ENCODE measurements at regions not wholly inside any gene's neighbourhood (a gene's known extent, or its start where the extent isn't known, plus 50 kb on each side); places are given as distances from the start of the nearest gene placed in this dataset.
A peak's percentile ranks its signal among the peaks of the same experiment; 100 is the strongest.

GRCh38 chr14:76974365-76974764 is 54.1 kb downstream of the IRF2BPL start:
- no peak for DNase-seq

GRCh38 chr14:76971549-76971948 is 57.0 kb downstream of the IRF2BPL start:
- no peak for DNase-seq

- DNase-seq: no peak
Measured at GRCh38 chr14:76968621-76969063, 59.9 kb downstream of the IRF2BPL start.

- DNase-seq: no peak
Measured at GRCh38 chr14:76967788-76968187, 60.7 kb downstream of the IRF2BPL start.

GRCh38 chr14:76965232-76965631 is 63.3 kb downstream of the IRF2BPL start:
- DNase-seq: no peak

GRCh38 chr14:76964695-76965094 is 63.8 kb downstream of the IRF2BPL start:
- no peak for DNase-seq

- no peak for DNase-seq
Measured at GRCh38 chr14:76963372-76963771, 65.1 kb downstream of the IRF2BPL start.

GRCh38 chr14:76962303-76962660 is 66.2 kb downstream of the IRF2BPL start:
- no peak for DNase-seq

GRCh38 chr14:76961631-76962302 is 66.7 kb downstream of the IRF2BPL start:
- DNase-seq: peak; percentile 98

GRCh38 chr14:76958980-76959710 is 69.4 kb downstream of the IRF2BPL start:
- no peak for DNase-seq

- peak; percentile 47 for DNase-seq
Measured at GRCh38 chr14:76958020-76958979, 70.2 kb downstream of the IRF2BPL start.

GRCh38 chr14:76957224-76957891 is 71.2 kb downstream of the IRF2BPL start:
- peak; percentile 37 for DNase-seq

- peak; percentile 91 for DNase-seq
Measured at GRCh38 chr14:76956316-76957090, 72.0 kb downstream of the IRF2BPL start.

- peak; percentile 83 for DNase-seq
Measured at GRCh38 chr14:76955575-76956315, 72.8 kb downstream of the IRF2BPL start.

GRCh38 chr14:76954394-76955190 is 73.9 kb downstream of the IRF2BPL start:
- DNase-seq: no peak

GRCh38 chr14:76953311-76953945 is 75.1 kb downstream of the IRF2BPL start:
- peak; percentile 67 for DNase-seq

GRCh38 chr14:76951166-76951565 is 77.3 kb downstream of the IRF2BPL start:
- no peak for DNase-seq

- DNase-seq: no peak
Measured at GRCh38 chr14:76950055-76951020, 78.2 kb downstream of the IRF2BPL start.

GRCh38 chr14:76948976-76949375 is 79.5 kb downstream of the IRF2BPL start:
- no peak for DNase-seq

Measured in CD4-positive, alpha-beta T cell treated with Interleukin-17A for 1 hour (primary cell).